ENCODE measurements at regions not wholly inside any gene's neighbourhood (a gene's known extent, or its start where the extent isn't known, plus 50 kb on each side); places are given as distances from the start of the nearest gene placed in this dataset.

GRCh38 chr5:30661730-30662129 is 531.8 kb upstream of the CDH6 start:
- no peak for ATAC-seq
- TF ChIP-seq RARB (CRISPR knock-in tag; IDR thresholded peaks at IDR 0.05): no peak
- no peak for TF ChIP-seq ZNF8 (CRISPR knock-in tag; IDR thresholded peaks at IDR 0.05)
- no peak for TF ChIP-seq GLIS3 (CRISPR knock-in tag; IDR thresholded peaks at IDR 0.05)
- no peak for TF ChIP-seq ZNF70 (CRISPR knock-in tag; IDR thresholded peaks at IDR 0.05)
- TF ChIP-seq ESRRG (CRISPR knock-in tag; IDR thresholded peaks at IDR 0.05): no peak
- TF ChIP-seq ZFP30 (CRISPR knock-in tag; IDR thresholded peaks at IDR 0.05): no peak

GRCh38 chr5:30659417-30659816 is 534.1 kb upstream of the CDH6 start:
- TF ChIP-seq CSRNP3 (CRISPR knock-in tag; IDR thresholded peaks at IDR 0.05): no peak
- TF ChIP-seq POU6F1 (CRISPR knock-in tag; IDR thresholded peaks at IDR 0.05; ENCODE audit: borderline replicate concordance, low read depth): no peak
- TF ChIP-seq CSDC2 (CRISPR knock-in tag; IDR thresholded peaks at IDR 0.05): no peak
- TF ChIP-seq ZNF565 (CRISPR knock-in tag; conservative IDR thresholded peaks at IDR 0.05; ENCODE audit: low read depth): no peak

GRCh38 chr5:30650311-30650710 is 543.2 kb upstream of the CDH6 start:
- TF ChIP-seq ZNF8 (CRISPR knock-in tag; IDR thresholded peaks at IDR 0.05) (no peak), ZNF70 (CRISPR knock-in tag; IDR thresholded peaks at IDR 0.05) (no peak), ZFP3 (CRISPR knock-in tag; IDR thresholded peaks at IDR 0.05) (no peak), ZFP30 (CRISPR knock-in tag; IDR thresholded peaks at IDR 0.05) (no peak), BACH2 (CRISPR knock-in tag; IDR thresholded peaks at IDR 0.05; ENCODE audit: borderline replicate concordance) (no peak), CSDC2 (CRISPR knock-in tag; IDR thresholded peaks at IDR 0.05) (no peak), OSR1 (CRISPR knock-in tag; IDR thresholded peaks at IDR 0.05) (no peak), GLIS3 (CRISPR knock-in tag; IDR thresholded peaks at IDR 0.05) (no peak), PPARA (CRISPR knock-in tag; IDR thresholded peaks at IDR 0.05; ENCODE audit: borderline replicate concordance) (no peak), TSHZ2 (CRISPR knock-in tag; IDR thresholded peaks at IDR 0.05) (no peak), RARB (CRISPR knock-in tag; IDR thresholded peaks at IDR 0.05) (no peak), ESRRG (CRISPR knock-in tag; IDR thresholded peaks at IDR 0.05) (no peak), CREB5 (CRISPR knock-in tag; IDR thresholded peaks at IDR 0.05; ENCODE audit: low read depth) (no peak), POU6F1 (CRISPR knock-in tag; IDR thresholded peaks at IDR 0.05; ENCODE audit: borderline replicate concordance, low read depth) (no peak), ZC3H10 (CRISPR knock-in tag; IDR thresholded peaks at IDR 0.05) (no peak), CSRNP3 (CRISPR knock-in tag; IDR thresholded peaks at IDR 0.05) (no peak), TCF4 (CRISPR knock-in tag; IDR thresholded peaks at IDR 0.05; ENCODE audit: borderline replicate concordance) (no peak), TOX (CRISPR knock-in tag; IDR thresholded peaks at IDR 0.05; ENCODE audit: borderline replicate concordance) (no peak), SNAI2 (CRISPR knock-in tag; IDR thresholded peaks at IDR 0.05) (no peak), ARNTL (CRISPR knock-in tag; IDR thresholded peaks at IDR 0.05; ENCODE audit: borderline replicate concordance, low read depth) (no peak)
- ATAC-seq: no peak

More at GRCh38 chr5:30659417-30659816, 534.1 kb upstream of the CDH6 start:
- no peak for ATAC-seq

Data from SK-N-SH treated with all-trans-retinoic acid at 6 μM for 48 hours (cell line).